NCI-H1092 treated with DMSO at 0.1 percent for 48 hours (cell line): ENCODE measurements at regions not wholly inside any gene's neighbourhood (a gene's known extent, or its start where the extent isn't known, plus 50 kb on each side); places are given as distances from the start of the nearest gene placed in this dataset.
"Not testable (repeated sequence)": the region's sequence is repeated elsewhere in the genome, so short reads cannot be mapped to it uniquely, and the experiment has no call there.

Source experiments
- DNase-seq: peaks from one replicate; lab custom pipeline; 2025; lab: John Stamatoyannopoulos, UW

GRCh38 chrY:18599606-18600005 is 53.1 kb downstream of the HSFY1 start:
- not testable (repeated sequence) for DNase-seq

GRCh38 chrY:18601287-18601686 is 54.8 kb downstream of the HSFY1 start:
- not testable (repeated sequence) for DNase-seq

- DNase-seq = not testable (repeated sequence)
These were observed 59.7 kb downstream of the HSFY1 start for GRCh38 chrY:18606251-18606650.

- not testable (repeated sequence) for DNase-seq
These were observed 61.7 kb downstream of the HSFY1 start for GRCh38 chrY:18608205-18608604.

GRCh38 chrY:18615809-18616208 is 69.3 kb downstream of the HSFY1 start:
- DNase-seq = not testable (repeated sequence)

- DNase-seq = not testable (repeated sequence)
These were observed 83.4 kb downstream of the HSFY1 start for GRCh38 chrY:18629805-18630516.

GRCh38 chrY:18630571-18630970 is 84.1 kb downstream of the HSFY1 start:
- not testable (repeated sequence) for DNase-seq

- DNase-seq = not testable (repeated sequence)
These were observed 85.1 kb downstream of the HSFY1 start for GRCh38 chrY:18631610-18632009.

GRCh38 chrY:18650746-18651145 is 104.2 kb downstream of the HSFY1 start:
- DNase-seq = no peak

GRCh38 chrY:18664559-18664958 is 109.0 kb downstream of the HSFY2 start:
- DNase-seq = no peak

- peak; percentile 55 for DNase-seq
These were observed 103.7 kb downstream of the HSFY2 start for GRCh38 chrY:18669790-18670189.

GRCh38 chrY:18671970-18672369 is 101.6 kb downstream of the HSFY2 start:
- DNase-seq = no peak

GRCh38 chrY:18686027-18686426 is 87.5 kb downstream of the HSFY2 start:
- not testable (repeated sequence) for DNase-seq

- not testable (repeated sequence) for DNase-seq
These were observed 85.2 kb downstream of the HSFY2 start for GRCh38 chrY:18688362-18688761.

- not testable (repeated sequence) for DNase-seq
These were observed 84.1 kb downstream of the HSFY2 start for GRCh38 chrY:18689420-18689819.

- not testable (repeated sequence) for DNase-seq
These were observed 83.5 kb downstream of the HSFY2 start for GRCh38 chrY:18689890-18690593.

- DNase-seq = not testable (repeated sequence)
These were observed 76.7 kb downstream of the HSFY2 start for GRCh38 chrY:18696788-18697187.

- DNase-seq = not testable (repeated sequence)
These were observed 69.3 kb downstream of the HSFY2 start for GRCh38 chrY:18704198-18704597.

GRCh38 chrY:18711785-18712184 is 61.8 kb downstream of the HSFY2 start:
- DNase-seq = not testable (repeated sequence)

GRCh38 chrY:18713760-18714159 is 59.8 kb downstream of the HSFY2 start:
- not testable (repeated sequence) for DNase-seq

GRCh38 chrY:18718714-18719113 is 54.8 kb downstream of the HSFY2 start:
- not testable (repeated sequence) for DNase-seq

GRCh38 chrY:18720395-18720794 is 53.1 kb downstream of the HSFY2 start:
- not testable (repeated sequence) for DNase-seq
